GM23248 (cell line): ENCODE measurements at regions not wholly inside any gene's neighbourhood (a gene's known extent, or its start where the extent isn't known, plus 50 kb on each side); places are given as distances from the start of the nearest gene placed in this dataset.
A peak's percentile ranks its signal among the peaks of the same experiment; 100 is the strongest.

Experiments
- DNase-seq: peaks from one replicate; pipeline ENCODE4 v3.0.0-alpha.2; 2015
- H2AFZ ChIP-seq: fragments of 200-600 bp; sonication (generic); 2 replicates; pipeline ENCODE4 v1.6.1; 2016; ENCODE audit warnings: antibody characterized with exemption
- H3F3A ChIP-seq: fragments of 200-600 bp; sonication (generic); 2 replicates; pipeline ENCODE4 v1.6.1; 2016; ENCODE audit warnings: mild to moderate bottlenecking, antibody characterized with exemption, mixed run types; ENCODE audit not compliant: insufficient read depth
- H3K27ac ChIP-seq: fragments of 200-600 bp; sonication (generic); 2 replicates; pipeline ENCODE4 v1.5.1; 2016; ENCODE audit warnings: mild to moderate bottlenecking
- H3K27me3 ChIP-seq: fragments of 200-600 bp; sonication (generic); replicated peaks from 2 replicates; pipeline ENCODE4 v1.6.1; 2016; ENCODE audit warnings: mild to moderate bottlenecking; ENCODE audit not compliant: insufficient read depth
- H3K36me3 ChIP-seq: fragments of 200-600 bp; sonication (generic); 2 replicates; pipeline ENCODE4 v1.6.1; 2016; ENCODE audit warnings: low read depth, mild to moderate bottlenecking
- H3K4me1 ChIP-seq: fragments of 200-600 bp; sonication (generic); 2 replicates; pipeline ENCODE4 v1.6.1; 2016; ENCODE audit warnings: mild to moderate bottlenecking; ENCODE audit not compliant: insufficient read depth
- H3K4me2 ChIP-seq: fragments of 200-600 bp; sonication (generic); one replicate; pipeline ENCODE4 v1.6.1; 2016; ENCODE audit warnings: mild to moderate bottlenecking; ENCODE audit not compliant: unreplicated experiment
- H3K4me3 ChIP-seq: fragments of 200-600 bp; sonication (generic); 2 replicates; pipeline ENCODE4 v1.5.1; 2016; ENCODE audit warnings: mild to moderate bottlenecking
- H3K79me2 ChIP-seq: fragments of 200-600 bp; sonication (generic); 2 replicates; pipeline ENCODE4 v1.6.1; 2016; ENCODE audit warnings: mild to moderate bottlenecking; ENCODE audit not compliant: insufficient read depth
- H3K9ac ChIP-seq: fragments of 200-600 bp; sonication (generic); 2 replicates; pipeline ENCODE4 v1.6.1; 2016; ENCODE audit warnings: mild to moderate bottlenecking
- H3K9me2 ChIP-seq: fragments of 200-600 bp; sonication (generic); 2 replicates; pipeline ENCODE4 v1.6.1; 2016; ENCODE audit warnings: mixed run types, mild to moderate bottlenecking, moderate library complexity; ENCODE audit not compliant: insufficient read depth
- H3K9me3 ChIP-seq: fragments of 200-600 bp; sonication (generic); one replicate; pipeline ENCODE4 v1.6.1; 2017; ENCODE audit warnings: low read depth
- H4K20me1 ChIP-seq: fragments of 200-600 bp; sonication (generic); 2 replicates; pipeline ENCODE4 v1.6.0; 2016; ENCODE audit not compliant: insufficient read depth
- EZH2 ChIP-seq: fragments of 200-600 bp; sonication (generic); IDR thresholded peaks from 2 replicates; pipeline ENCODE4 v1.6.1; 2018; ENCODE audit warnings: antibody characterized with exemption, mild to moderate bottlenecking; ENCODE audit not compliant: insufficient read depth, poor library complexity, severe bottlenecking
- EZH2phosphoT487 ChIP-seq: fragments of 200-600 bp; sonication (generic); IDR thresholded peaks from 2 replicates; pipeline ENCODE4 v1.6.1; 2018; ENCODE audit warnings: antibody characterized with exemption, moderate library complexity, mild to moderate bottlenecking, low read depth; ENCODE audit not compliant: insufficient read depth
- WGBS, 2 experiments: methylation state at CpG; one replicate each; pipeline ENCODE4 v1.1.6; 2015 to 2017; ENCODE audit warnings: low lambda C conversion rate in 2 of 2, low coverage in 1 of 2; ENCODE audit errors: missing lambda C conversion rate in 2 of 2; 5-methylcytosine and 5-hydroxymethylcytosine counted together
- in situ Hi-C: fragments of 300-500 bp; cut with MboI; formaldehyde crosslinking; loops from 2 replicates; pipeline ENCODE4 v1.15.0; 2020

GRCh38 chr4:177092807-177093206, 216.9 kb upstream of the NEIL3 start:
- 72 to 75% methylated on average over 2 of the region's 2 CpGs for WGBS, 2 experiments
- H3K27ac ChIP-seq: no peak overlapping the region
- no peak overlapping the region for H3K9ac ChIP-seq
- no peak for DNase-seq
- no peaks in the 10 kb centered on the region for H3F3A ChIP-seq
- no peaks in the 10 kb centered on the region for H3K9me3 ChIP-seq
- in situ Hi-C loops: no loop called here
- no peak overlapping the region for H3K4me2 ChIP-seq
- no peaks in the 10 kb centered on the region for H3K36me3 ChIP-seq
- no peaks in the 10 kb centered on the region for H3K79me2 ChIP-seq
- H2AFZ ChIP-seq: no peak overlapping the region
- H3K27me3 ChIP-seq: no peaks in the 10 kb centered on the region
- no peaks in the 10 kb centered on the region; the same call in 1 of the 2 replicates for H3K4me1 ChIP-seq
- no peaks in the 10 kb centered on the region for H4K20me1 ChIP-seq
- H3K9me2 ChIP-seq: no peaks in the 10 kb centered on the region
- TF ChIP-seq EZH2phosphoT487: no peak
- no peak overlapping the region for H3K4me3 ChIP-seq

- Histone ChIP-seq H4K20me1 (no peaks in the 10 kb centered on the region), H3K4me2 (no peak overlapping the region), H3K9ac (no peak overlapping the region), H3K4me3 (no peak overlapping the region), H3K27me3 (no peaks in the 10 kb centered on the region), H3K9me2 (no peaks in the 10 kb centered on the region), H3F3A (no peaks in the 10 kb centered on the region), H3K4me1 (peaks cover under 1% of the 10 kb centered on the region; the same call in 1 of the 2 replicates), H2AFZ (peak overlapping the region; percentile 23; the same call in 1 of the 2 replicates), H3K36me3 (no peaks in the 10 kb centered on the region), H3K27ac (no peak overlapping the region), H3K9me3 (no peaks in the 10 kb centered on the region), H3K79me2 (no peaks in the 10 kb centered on the region)
- in situ Hi-C loops: no loop called here
- no peak for DNase-seq
- WGBS, 2 experiments: 88 to 96% methylated on average over 1 of the region's 1 CpG
- TF ChIP-seq EZH2phosphoT487 (no peak), EZH2 (no peak)
Observed at GRCh38 chr4:177093964-177094363, 215.7 kb upstream of the NEIL3 start.

GRCh38 chr4:177097291-177097690, 212.4 kb upstream of the NEIL3 start:
- WGBS, 2 experiments: 94 to 97% methylated on average over 6 of the region's 6 CpGs
- Histone ChIP-seq H3K36me3 (no peaks in the 10 kb centered on the region), H3F3A (no peaks in the 10 kb centered on the region), H4K20me1 (no peaks in the 10 kb centered on the region), H3K27me3 (no peaks in the 10 kb centered on the region), H3K4me2 (no peak overlapping the region), H3K4me1 (peaks cover 5% of the 10 kb centered on the region; the same call in 1 of the 2 replicates), H3K79me2 (no peaks in the 10 kb centered on the region), H3K4me3 (no peak overlapping the region), H3K27ac (no peak overlapping the region), H3K9ac (no peak overlapping the region), H3K9me3 (no peaks in the 10 kb centered on the region), H3K9me2 (no peaks in the 10 kb centered on the region), H2AFZ (no peak overlapping the region)
- no peak for TF ChIP-seq EZH2
- TF ChIP-seq EZH2phosphoT487: no peak
- DNase-seq: no peak
- in situ Hi-C loops: no loop called here

GRCh38 chr4:177099211-177099610, 210.5 kb upstream of the NEIL3 start:
- 86 to 88% methylated on average over 6 of the region's 6 CpGs for WGBS, 2 experiments

GRCh38 chr4:177100307-177100706, 209.4 kb upstream of the NEIL3 start:
- H3K36me3 ChIP-seq: no peaks in the 10 kb centered on the region
- H3K4me1 ChIP-seq: peaks cover 6% of the 10 kb centered on the region; the same call in 1 of the 2 replicates
- H3K9ac ChIP-seq: no peak overlapping the region
- H3F3A ChIP-seq: no peaks in the 10 kb centered on the region
- no peaks in the 10 kb centered on the region for H3K9me3 ChIP-seq
- TF ChIP-seq EZH2 (no peak), EZH2phosphoT487 (no peak)
- no peak overlapping the region for H3K27ac ChIP-seq
- no peaks in the 10 kb centered on the region for H3K27me3 ChIP-seq
- H3K9me2 ChIP-seq: no peaks in the 10 kb centered on the region
- no peak overlapping the region for H3K4me2 ChIP-seq
- in situ Hi-C loops: no loop called here
- no peak overlapping the region for H3K4me3 ChIP-seq
- DNase-seq: no peak
- WGBS, 2 experiments: 93 to 97% methylated on average over 3 of the region's 3 CpGs
- no peaks in the 10 kb centered on the region for H3K79me2 ChIP-seq
- no peaks in the 10 kb centered on the region for H4K20me1 ChIP-seq
- H2AFZ ChIP-seq: no peak overlapping the region

More at GRCh38 chr4:177099211-177099610, 210.5 kb upstream of the NEIL3 start:
- no peak overlapping the region for H3K4me3 ChIP-seq
- H3K9me3 ChIP-seq: no peaks in the 10 kb centered on the region
- no peak for TF ChIP-seq EZH2phosphoT487
- TF ChIP-seq EZH2: no peak
- no peaks in the 10 kb centered on the region for H3K9me2 ChIP-seq
- no peak overlapping the region for H2AFZ ChIP-seq
- H4K20me1 ChIP-seq: no peaks in the 10 kb centered on the region
- no peaks in the 10 kb centered on the region for H3F3A ChIP-seq
- no peaks in the 10 kb centered on the region for H3K36me3 ChIP-seq
- H3K4me2 ChIP-seq: no peak overlapping the region
- H3K27ac ChIP-seq: no peak overlapping the region
- in situ Hi-C loops: no loop called here
- H3K9ac ChIP-seq: no peak overlapping the region
- no peaks in the 10 kb centered on the region for H3K27me3 ChIP-seq
- H3K4me1 ChIP-seq: peaks cover 5% of the 10 kb centered on the region; the same call in 1 of the 2 replicates
- DNase-seq: no peak
- H3K79me2 ChIP-seq: no peaks in the 10 kb centered on the region
